ENCODE measurements at regions not wholly inside any gene's neighbourhood (a gene's known extent, or its start where the extent isn't known, plus 50 kb on each side); places are given as distances from the start of the nearest gene placed in this dataset.

DNA sequence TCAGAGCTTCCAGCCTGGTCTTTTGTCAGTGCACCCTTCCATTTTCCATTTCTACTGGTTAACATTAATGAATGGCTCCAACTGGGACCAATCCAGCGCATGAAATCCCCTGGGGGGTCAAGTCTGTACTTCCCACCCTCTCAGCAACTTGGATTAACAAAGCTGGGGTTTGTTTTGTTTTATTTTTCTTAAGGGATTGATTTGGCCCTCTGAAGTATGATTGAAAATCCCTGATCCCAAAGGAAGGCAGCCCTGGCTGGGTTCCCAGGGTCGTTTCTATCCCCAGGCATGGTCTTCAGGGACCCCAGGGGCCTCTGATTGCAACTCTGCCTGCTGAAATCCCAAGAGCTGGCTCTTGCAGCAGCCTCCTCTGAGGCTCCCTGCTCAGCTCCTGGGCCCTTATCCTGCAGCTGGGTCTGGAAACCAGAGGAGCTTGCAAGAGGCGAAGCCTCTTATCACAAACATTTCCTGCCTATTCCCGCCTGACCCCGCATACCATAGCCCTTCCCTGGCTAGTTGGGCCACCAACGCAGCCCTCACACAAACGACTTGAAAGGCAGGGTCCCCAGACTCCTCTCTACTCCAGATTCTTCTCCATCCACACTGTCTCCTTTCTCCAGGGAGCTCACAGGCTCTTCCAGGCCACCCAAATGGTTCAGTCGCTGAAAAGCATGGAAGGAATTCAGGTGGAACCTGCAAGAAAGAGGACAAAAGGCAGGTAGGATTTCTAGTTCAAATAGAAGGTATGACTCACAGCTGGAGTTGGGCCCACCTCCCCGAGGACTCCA is 109.7 kb upstream of the PKDCC start:
- Histone ChIP-seq H3K4me3 (no peak overlapping the region), H3K27ac (peak overlapping the region in 2 of 21 experiments; percentile 33 to 49)

- Histone ChIP-seq H3K27ac (no peak overlapping the region), H3K4me3 (no peak overlapping the region)
These were observed 107.6 kb upstream of the PKDCC start for GRCh38 chr2:41940060-41940744.

DNA sequence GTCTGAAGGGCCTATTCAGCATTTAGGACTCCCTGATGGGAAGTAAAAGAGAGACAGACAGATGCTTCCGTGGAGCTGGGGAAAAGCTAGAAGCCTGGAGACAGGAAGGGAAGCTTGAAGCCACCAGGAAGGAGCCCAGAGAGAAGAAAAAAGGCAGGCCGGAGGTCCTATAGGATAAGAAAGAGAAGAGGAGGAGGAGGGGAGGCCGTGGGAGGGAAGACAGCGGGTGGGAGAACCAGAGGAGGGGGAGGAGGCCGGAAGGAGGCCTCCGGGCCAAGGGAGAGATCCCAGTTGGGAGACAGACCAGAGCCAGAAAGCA is 107.1 kb upstream of the PKDCC start:
- Histone ChIP-seq H3K4me3 (no peak overlapping the region), H3K27ac (peak overlapping the region in 2 of 21 experiments; percentile 2 to 10)

DNA sequence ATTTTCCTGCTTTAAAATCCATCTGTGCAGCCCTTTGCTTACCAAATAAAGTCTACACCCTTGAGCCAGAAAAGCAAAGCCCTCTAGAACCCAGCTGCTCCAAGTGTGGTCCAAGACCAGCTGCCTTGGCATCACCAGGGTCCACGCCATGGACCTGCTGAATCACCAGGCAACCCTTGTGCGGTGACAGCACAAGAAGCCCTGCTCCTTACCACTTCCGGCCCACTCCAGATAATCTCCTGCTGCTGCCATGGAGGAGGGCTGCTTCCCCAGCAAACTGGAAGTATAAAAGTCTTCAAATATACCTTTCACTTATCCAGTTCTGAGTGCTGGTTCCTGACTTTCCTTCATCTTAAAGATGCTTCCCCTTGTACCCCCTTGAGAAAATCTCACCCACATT is 106.0 kb upstream of the PKDCC start:
- peak overlapping the region in 1 of 21 experiments; percentile 10 for H3K27ac ChIP-seq
- no peak overlapping the region for H3K4me3 ChIP-seq

- Histone ChIP-seq H3K4me3 (no peak overlapping the region), H3K27ac (no peak overlapping the region)
These were observed 105.5 kb upstream of the PKDCC start for GRCh38 chr2:41942278-41942677.

DNA sequence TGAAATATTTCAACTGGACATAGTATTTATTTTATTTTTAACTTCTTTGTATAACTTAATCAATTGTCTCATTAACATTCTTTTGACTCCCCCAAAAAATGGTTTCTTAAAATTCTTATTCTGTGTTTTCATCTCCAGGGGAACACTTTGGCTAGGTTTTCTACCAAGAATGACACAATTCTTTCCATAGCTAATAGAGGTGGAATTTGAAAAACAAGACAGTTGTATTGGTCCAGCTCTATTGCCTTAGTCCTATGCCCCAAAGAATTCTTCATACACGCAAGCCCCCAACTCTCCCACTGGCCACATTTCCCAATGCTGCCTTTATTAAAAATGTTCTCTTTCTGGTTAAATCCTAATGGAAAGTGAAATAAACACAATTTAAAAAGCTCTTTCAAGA is 104.7 kb upstream of the PKDCC start:
- no peak overlapping the region for H3K4me3 ChIP-seq
- H3K27ac ChIP-seq = peak overlapping the region in 1 of 21 experiments; percentile 29

DNA sequence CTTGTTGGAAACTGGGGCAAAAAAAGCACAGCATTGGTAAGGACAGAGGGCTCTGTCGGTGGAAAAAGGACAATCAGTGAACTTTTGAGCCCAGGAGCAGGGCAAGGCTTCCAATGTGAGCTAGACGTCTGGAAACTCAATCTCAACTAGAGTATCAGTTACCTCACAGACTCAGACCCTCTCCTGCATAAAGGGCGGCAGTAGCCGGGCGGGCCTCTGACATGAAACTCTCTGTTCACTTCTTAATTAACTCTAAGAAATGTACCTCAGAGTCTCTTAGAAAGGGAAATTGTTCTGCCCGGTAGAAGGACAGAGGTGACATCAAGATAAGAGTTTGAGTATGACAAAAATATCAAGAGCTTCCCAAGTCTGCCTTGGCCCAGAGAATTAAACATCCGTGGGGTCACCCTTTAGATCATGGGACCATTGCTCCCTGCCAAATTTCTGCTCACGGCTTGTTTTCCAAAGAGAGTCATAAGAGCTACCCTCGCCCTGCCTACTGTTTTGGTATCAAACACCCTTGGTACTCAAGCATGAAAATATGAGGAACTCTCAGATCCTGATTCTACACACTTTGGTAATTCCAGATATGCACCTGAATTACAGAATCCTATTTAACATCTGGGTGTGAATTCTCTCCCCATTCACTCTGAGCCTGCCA is 103.5 kb upstream of the PKDCC start:
- Histone ChIP-seq H3K27ac (no peak overlapping the region), H3K4me3 (no peak overlapping the region)

DNA sequence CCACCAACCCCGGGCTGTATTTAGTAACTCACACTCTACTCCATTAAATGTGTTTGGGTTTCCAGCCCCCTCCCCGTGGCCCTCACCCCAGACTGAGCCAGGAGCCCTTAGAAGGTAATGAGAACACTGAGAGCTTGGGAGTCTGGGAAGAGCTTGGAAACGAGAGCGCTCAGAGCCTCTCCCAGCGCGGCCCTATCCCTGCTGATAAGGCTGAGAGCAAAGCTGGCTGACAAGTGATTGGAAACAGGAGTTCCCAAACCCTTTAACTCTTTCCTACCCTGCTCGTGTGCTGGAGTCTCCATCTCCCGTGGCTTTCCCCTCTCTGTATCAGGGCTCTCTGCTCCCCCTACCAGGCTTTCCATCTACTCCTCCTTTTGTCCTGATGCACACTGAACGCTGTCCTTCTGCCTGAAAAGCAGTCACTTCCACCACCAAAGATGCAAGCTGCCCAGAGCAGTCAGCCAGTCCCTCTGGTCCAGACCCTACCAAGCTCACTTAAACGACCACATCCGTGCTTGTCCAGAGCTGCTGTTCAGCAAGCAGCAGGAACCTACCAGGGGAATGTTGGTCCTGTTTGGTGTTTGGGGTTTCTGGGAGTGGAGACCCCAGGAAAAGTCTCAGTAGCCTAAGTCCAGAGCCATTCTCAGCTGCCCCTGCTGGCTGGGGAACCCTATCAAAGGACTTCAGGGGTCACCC is 100.0 kb upstream of the PKDCC start:
- Histone ChIP-seq H3K4me3 (no peak overlapping the region), H3K27ac (no peak overlapping the region)

DNA sequence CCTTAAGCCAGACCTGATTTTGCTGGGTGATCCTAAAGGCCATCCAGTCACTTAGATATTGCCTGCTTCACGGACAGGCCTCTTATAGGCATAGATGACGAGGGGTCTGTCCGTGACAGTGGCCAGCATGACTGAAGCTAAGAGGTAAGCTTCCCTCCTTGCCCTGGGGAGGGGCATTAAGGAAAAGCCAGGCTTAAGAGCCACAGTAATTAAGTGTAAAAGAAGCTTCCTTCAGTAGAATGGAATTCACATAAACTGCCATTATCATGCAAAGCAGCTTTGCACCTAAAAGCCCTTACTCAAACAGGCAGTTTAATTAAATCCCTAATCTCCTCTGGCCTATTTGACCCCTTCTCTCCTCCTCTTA is 99.4 kb upstream of the PKDCC start:
- Histone ChIP-seq H3K4me3 (no peak overlapping the region), H3K27ac (no peak overlapping the region)

DNA sequence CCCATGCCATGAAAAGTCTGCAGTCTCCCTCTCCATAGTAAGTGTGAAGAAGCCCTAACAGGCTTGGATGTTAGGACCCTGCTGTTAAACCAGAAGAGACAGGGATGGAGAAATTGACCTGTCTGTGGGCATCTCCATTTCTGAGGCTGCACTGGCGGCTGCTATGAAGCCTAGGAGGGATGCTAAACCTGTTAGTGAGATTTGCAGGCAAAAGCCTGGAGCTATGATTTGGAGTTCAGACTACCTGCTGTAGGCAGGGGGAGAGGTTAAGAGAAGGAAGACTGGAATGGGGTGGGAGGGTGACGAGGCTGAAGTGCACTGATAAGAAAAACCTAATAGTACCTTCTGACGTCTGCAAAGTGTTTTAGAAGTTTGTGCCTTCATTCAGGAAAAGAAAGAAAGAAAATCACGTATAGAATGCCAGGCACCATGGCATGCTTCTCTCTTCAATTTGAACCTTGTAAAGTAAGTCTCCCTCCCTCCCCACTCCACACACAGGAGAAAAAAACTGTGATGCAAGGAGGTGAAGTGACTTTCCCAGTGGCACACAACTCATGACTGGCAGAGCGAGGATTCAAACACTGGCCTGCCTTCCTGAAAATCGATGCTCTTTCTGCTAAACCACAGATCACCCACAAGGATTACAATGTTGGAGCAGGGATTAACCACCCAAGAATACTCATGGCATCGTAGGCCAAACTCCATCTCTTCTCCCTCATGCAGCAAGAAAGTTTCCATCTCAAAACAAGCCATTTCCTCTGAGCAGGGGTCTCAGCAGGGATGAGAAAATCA is 98.5 kb upstream of the PKDCC start:
- Histone ChIP-seq H3K27ac (no peak overlapping the region), H3K4me3 (no peak overlapping the region)

DNA sequence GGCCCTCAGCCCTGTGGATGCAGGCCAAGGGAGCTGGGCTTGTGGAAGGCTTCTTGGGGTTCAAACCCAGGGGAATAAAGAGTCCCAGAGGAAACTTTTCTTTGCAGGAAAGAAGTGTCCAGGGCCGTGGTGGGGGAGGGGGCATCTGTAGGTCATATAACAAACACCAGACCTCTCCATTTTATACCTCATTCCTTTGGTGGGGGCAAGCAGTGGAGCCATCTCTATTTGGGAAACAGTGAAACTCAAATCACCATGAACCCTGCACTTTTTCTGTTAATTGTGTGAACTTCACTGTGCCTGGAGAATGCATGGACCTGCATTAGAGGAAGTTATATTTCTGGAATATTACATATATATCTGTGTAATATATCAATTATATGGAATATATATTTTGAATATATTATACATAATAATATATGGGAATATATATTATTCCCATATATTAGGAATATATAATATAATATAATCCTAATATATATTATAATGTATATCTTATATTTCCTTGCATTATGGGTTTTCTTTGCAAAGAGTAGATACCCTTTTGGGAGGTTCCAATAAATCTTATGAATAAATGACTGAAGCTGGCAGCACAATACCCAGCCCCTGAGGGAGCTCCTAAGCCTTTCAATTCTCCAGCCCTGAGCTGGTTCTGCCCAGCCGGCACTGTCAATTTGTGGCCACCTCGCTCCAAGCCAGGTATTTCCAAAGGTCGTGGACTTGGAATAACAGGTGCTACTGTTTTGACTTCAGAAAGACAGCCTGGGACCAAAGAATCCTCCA is 97.7 kb upstream of the PKDCC start:
- Histone ChIP-seq H3K4me3 (no peak overlapping the region), H3K27ac (no peak overlapping the region)

GRCh38 chr2:41950666-41950960 is 97.2 kb upstream of the PKDCC start:
- Histone ChIP-seq H3K27ac (no peak overlapping the region), H3K4me3 (no peak overlapping the region)

DNA sequence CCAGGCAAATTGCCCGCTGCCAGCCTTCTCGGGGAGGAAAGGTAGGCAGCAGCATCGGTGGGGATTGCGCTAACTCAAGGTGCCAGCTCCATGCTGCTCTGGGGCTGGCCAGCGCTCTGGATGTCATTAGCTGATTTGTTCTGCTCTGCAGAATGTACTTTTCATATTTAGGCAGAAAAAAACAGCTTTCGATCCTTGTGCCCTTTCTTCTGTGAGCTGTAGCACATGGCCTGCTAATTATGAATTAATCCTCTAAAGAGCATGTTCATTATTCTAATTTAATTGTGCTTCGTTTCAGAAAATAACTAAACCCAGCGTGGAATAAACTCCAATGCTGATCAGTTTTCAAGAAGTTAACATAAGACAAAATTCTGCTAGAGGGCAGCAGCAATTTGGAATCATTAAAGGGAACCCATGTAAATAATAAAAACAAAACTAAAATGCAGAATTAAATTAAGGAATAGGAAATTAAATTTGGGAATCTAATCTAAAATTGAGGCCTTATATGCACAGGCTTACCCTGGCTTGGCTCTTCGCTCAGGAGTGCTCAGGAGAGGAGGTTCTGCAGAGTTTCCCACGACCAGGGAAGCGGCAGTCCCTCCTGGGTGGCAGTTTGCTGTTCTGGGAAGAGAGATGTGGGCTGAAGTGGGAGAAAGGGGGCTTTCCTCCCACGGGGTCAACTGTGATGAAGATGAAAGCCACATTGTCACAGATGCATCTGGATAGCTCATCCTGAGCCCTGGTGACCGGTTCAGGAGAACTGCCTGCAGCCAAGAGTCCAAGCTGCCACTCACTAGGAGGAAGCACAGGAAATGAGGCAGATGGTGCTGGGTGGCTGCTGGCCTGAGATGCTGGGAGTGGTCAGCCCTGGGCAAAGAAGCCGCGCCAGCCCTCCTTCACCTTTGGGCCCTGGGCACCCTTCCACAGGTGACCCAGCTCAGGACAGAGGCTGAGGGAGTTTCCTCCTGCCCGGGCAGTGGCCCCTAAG is 93.2 kb upstream of the PKDCC start:
- H3K4me3 ChIP-seq = no peak overlapping the region
- H3K27ac ChIP-seq = no peak overlapping the region

GRCh38 chr2:41955316-41956043 is 92.3 kb upstream of the PKDCC start:
- Histone ChIP-seq H3K4me3 (no peak overlapping the region), H3K27ac (no peak overlapping the region)

DNA sequence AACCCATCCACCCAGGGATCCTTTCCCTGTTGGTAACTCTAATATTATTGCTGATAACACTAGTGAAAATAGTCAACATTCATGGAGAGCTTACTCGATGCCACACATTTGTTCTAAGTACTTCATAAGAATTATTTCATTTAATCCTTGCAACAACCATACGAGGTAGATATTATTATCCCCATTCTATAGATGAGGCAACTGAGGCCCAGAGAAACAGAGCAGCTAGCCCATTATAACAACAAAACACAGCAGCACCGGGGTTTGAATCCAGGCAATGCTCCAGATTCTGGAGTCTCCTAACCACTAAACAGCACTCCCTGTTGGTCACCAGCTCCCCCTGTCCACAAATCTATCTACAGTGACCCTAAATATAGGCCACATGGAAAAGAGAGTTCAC is 90.4 kb upstream of the PKDCC start:
- Histone ChIP-seq H3K27ac (no peak overlapping the region), H3K4me3 (no peak overlapping the region)

DNA sequence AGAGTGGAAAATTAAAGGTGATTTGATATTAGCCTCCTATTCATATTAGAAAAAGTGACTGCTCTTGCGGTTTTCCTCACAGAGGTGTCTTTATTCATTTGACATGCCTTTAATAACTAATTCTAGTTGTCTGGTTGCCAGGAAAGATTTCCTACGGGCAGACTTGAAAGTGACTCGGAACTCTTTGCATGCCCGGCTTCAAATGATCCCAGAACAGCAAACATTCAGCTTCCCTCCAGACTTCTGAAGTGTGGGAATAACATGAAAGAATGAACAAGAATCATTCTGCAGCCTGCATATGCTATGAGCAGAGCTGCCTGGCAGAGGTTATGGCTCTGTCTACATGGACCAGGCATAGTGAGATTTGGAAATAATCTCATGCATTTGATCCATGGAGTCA is 89.6 kb upstream of the PKDCC start:
- no peak overlapping the region for H3K4me3 ChIP-seq
- H3K27ac ChIP-seq = no peak overlapping the region

- Histone ChIP-seq H3K27ac (no peak overlapping the region), H3K4me3 (no peak overlapping the region)
These were observed 89.0 kb upstream of the PKDCC start for GRCh38 chr2:41958775-41959174.

Measured in skin epidermis (tissue), 12 donors.